HepG2 (cell line): ENCODE measurements at regions not wholly inside any gene's neighbourhood (a gene's known extent, or its start where the extent isn't known, plus 50 kb on each side); places are given as distances from the start of the nearest gene placed in this dataset.

Experiments used
- CBFB ChIP-seq: sonication (generic); formaldehyde crosslinking; IDR thresholded peaks from 2 replicates; pipeline ENCODE4 v1.4.0; 2020; ENCODE audit warnings: missing genetic modification reagents
- FOXJ3 ChIP-seq: sonication (generic); formaldehyde crosslinking; IDR thresholded peaks from 2 replicates; pipeline ENCODE4 v1.4.0; 2020; ENCODE audit warnings: missing genetic modification reagents, mild to moderate bottlenecking, borderline replicate concordance
- HDAC1 ChIP-seq: sonication (generic); formaldehyde crosslinking; IDR thresholded peaks from 2 replicates; pipeline ENCODE4 v1.5.1; 2020; ENCODE audit warnings: mild to moderate bottlenecking, missing genetic modification reagents
- MAFK ChIP-seq, 2 experiments: IDR thresholded peaks in 1 of 2; conservative IDR thresholded peaks in 1 of 2; 2 replicates each; pipeline ENCODE4 v1.6.1; 2011; ENCODE audit warnings: improper control_type of control experiment in 2 of 2, low read length in 2 of 2
- MAZ ChIP-seq, 2 experiments: sonication (generic) in 1 of 2; formaldehyde crosslinking in 1 of 2; IDR thresholded peaks; 2 replicates each; pipeline versions ENCODE4 v1.5.0 to v1.6.1; 2012 to 2020; ENCODE audit warnings: low read depth in 2 of 2, mild to moderate bottlenecking in 2 of 2, borderline replicate concordance in 1 of 2, improper control_type of control experiment in 1 of 2, low read length in 1 of 2, missing genetic modification reagents in 1 of 2, moderate library complexity in 1 of 2
- POLR2AphosphoS5 ChIP-seq: IDR thresholded peaks from 2 replicates; pipeline ENCODE4 v1.6.1; 2012; ENCODE audit warnings: low read depth, low read length
- STAG1 ChIP-seq: sonication (generic); formaldehyde crosslinking; IDR thresholded peaks from 2 replicates; pipeline ENCODE4 v1.4.0; 2020; ENCODE audit warnings: missing genetic modification reagents
- THAP11 ChIP-seq: IDR thresholded peaks from 2 replicates; pipeline ENCODE4 v1.6.1; 2016; ENCODE audit warnings: missing biosample characterization, missing genetic modification reagents
- ZNF225 ChIP-seq: sonication (generic); formaldehyde crosslinking; IDR thresholded peaks from 2 replicates; pipeline ENCODE4 v1.4.0; 2020; ENCODE audit warnings: mild to moderate bottlenecking, missing genetic modification reagents
- ZNF30 ChIP-seq: sonication (generic); formaldehyde crosslinking; IDR thresholded peaks from 2 replicates; pipeline ENCODE4 v1.5.0; 2020; ENCODE audit warnings: mild to moderate bottlenecking, missing genetic modification reagents
- ZNF644 ChIP-seq: IDR thresholded peaks from 2 replicates; pipeline ENCODE4 v1.6.1; 2016; ENCODE audit warnings: low read depth
- TF ChIP-seq, protein P1 (sequence below): sonication (generic); formaldehyde crosslinking; IDR thresholded peaks from 2 replicates; pipeline ENCODE4 v1.5.0; 2020; ENCODE audit warnings: mild to moderate bottlenecking, missing genetic modification reagents, moderate library complexity
- TF ChIP-seq, protein P2 (sequence below): sonication (generic); formaldehyde crosslinking; IDR thresholded peaks from 2 replicates; pipeline ENCODE4 v1.4.0; 2020; ENCODE audit warnings: missing genetic modification reagents

DNA sequence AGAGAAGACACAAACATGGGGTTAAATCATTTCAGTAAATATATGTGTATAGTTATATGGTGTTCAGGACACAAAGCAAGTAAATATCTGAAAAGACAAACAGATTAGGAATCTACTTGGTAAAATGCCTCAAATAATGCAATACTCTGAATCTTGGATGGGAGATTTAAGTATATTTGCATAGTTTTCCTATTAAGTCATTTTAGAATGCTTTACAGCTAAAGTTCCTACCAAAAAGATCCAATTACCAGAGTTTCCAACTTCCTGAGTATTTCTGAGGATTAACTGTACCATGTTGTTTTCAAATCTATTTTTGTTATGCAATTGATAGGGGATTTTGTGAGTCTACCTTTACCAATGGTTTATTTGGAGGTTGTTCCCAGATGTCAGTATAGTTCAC lies 424.4 kb upstream of the CCDC179 start:
- TF ChIP-seq, protein P1, sequence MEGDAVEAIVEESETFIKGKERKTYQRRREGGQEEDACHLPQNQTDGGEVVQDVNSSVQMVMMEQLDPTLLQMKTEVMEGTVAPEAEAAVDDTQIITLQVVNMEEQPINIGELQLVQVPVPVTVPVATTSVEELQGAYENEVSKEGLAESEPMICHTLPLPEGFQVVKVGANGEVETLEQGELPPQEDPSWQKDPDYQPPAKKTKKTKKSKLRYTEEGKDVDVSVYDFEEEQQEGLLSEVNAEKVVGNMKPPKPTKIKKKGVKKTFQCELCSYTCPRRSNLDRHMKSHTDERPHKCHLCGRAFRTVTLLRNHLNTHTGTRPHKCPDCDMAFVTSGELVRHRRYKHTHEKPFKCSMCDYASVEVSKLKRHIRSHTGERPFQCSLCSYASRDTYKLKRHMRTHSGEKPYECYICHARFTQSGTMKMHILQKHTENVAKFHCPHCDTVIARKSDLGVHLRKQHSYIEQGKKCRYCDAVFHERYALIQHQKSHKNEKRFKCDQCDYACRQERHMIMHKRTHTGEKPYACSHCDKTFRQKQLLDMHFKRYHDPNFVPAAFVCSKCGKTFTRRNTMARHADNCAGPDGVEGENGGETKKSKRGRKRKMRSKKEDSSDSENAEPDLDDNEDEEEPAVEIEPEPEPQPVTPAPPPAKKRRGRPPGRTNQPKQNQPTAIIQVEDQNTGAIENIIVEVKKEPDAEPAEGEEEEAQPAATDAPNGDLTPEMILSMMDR (CRISPR knock-in tag), result no peak
- TF ChIP-seq, protein P2, sequence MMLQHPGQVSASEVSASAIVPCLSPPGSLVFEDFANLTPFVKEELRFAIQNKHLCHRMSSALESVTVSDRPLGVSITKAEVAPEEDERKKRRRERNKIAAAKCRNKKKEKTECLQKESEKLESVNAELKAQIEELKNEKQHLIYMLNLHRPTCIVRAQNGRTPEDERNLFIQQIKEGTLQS, result no peak
- no peak for TF ChIP-seq STAG1 (CRISPR knock-in tag)
- TF ChIP-seq ZNF225 (CRISPR knock-in tag), result no peak
- no peak for TF ChIP-seq ZNF30
- TF ChIP-seq FOXJ3, result no peak
- no peak for TF ChIP-seq POLR2AphosphoS5
- no peak for TF ChIP-seq ZNF644 (CRISPR knock-in tag)
- no peak for TF ChIP-seq MAFK (conservative IDR thresholded peaks at IDR 0.05 in 1 of 2, IDR thresholded peaks at IDR 0.05 in 1 of 2; ENCODE audit: low read length in 2 of 2)
- no peak for TF ChIP-seq THAP11 (CRISPR knock-in tag)
- TF ChIP-seq HDAC1 (CRISPR knock-in tag), result no peak
- no peak for TF ChIP-seq MAZ (IDR thresholded peaks at IDR 0.05; ENCODE audit: borderline replicate concordance, low read depth, low read length)
- TF ChIP-seq MAZ (CRISPR knock-in tag; IDR thresholded peaks at IDR 0.05; ENCODE audit: low read depth), result no peak
- no peak for TF ChIP-seq CBFB (CRISPR knock-in tag)
